ENCODE measurements at regions not wholly inside any gene's neighbourhood (a gene's known extent, or its start where the extent isn't known, plus 50 kb on each side); places are given as distances from the start of the nearest gene placed in this dataset.

DNA sequence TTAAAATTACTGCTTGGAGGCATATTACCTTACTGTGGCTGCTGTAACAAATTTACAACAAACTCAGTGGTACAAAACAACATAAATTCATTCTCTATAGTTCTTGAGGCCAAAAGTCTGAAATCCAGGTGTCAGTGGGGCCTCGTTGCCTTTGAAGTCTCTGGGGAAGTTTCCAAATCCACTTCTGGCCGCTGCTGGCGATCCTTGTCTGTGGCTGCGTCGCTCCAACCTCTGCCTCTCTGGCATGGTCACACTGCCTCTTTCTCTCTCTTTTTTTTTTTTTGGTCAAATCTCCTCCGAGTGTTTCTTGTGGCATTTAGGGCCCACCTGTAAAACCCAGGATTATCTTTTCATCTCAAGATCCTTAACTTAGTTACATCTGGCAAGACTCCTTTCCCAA, 182.8 kb downstream of the ST6GAL2 start:
- TF ChIP-seq GATA2 (IDR thresholded peaks at IDR 0.05; ENCODE audit: low read depth, low read length) (no peak), GATA3 (IDR thresholded peaks at IDR 0.05; ENCODE audit: low read depth, low read length) (no peak)
